HG03060 (cell line): ENCODE measurements at regions not wholly inside any gene's neighbourhood (a gene's known extent, or its start where the extent isn't known, plus 50 kb on each side); places are given as distances from the start of the nearest gene placed in this dataset.

Experiments used
- ATAC-seq: cut with Tn5 transposase; IDR thresholded peaks from one replicate; pipeline ENCODE4 v1.9.1; 2021; ENCODE audit warnings: low read depth, moderate number of reproducible peaks; ENCODE audit not compliant: unreplicated experiment

- ATAC-seq: no peak
Measured at GRCh38 chr4:140809676-140810075, 53.5 kb upstream of the TBC1D9 start.

- ATAC-seq: no peak
Measured at GRCh38 chr4:140808256-140808655, 52.1 kb upstream of the TBC1D9 start.

GRCh38 chr4:140807491-140808252 is 51.5 kb upstream of the TBC1D9 start:
- peak; percentile 90 for ATAC-seq

DNA sequence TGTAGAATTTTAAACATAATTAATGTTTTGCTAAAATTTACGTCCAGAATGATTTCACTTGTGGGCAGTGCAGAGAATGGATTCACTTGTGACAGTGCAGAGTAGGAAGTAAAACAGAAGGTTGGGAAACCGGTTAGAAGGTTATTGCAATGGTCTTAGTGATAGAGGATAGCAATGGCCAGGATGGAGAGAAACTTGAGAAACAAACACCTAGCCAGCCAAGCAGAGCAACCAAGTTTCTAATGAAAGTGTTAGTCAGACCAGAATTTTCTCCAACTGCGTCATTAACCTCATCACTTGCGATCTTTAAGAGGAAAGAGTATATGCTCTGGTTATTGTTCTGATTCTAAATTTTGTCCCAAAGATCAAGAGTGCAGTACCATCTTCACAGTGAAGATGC is 50.0 kb upstream of the TBC1D9 start:
- peak; percentile 41 for ATAC-seq
